22Rv1 (cell line): ENCODE measurements at regions not wholly inside any gene's neighbourhood (a gene's known extent, or its start where the extent isn't known, plus 50 kb on each side); places are given as distances from the start of the nearest gene placed in this dataset.

Source experiments
- CTCF ChIP-seq: fragments of 450-650 bp; IDR thresholded peaks from 2 replicates; pipeline ENCODE4 v1.5.1; 2017; ENCODE audit warnings: mild to moderate bottlenecking
- ZFX ChIP-seq: fragments of 450-650 bp; IDR thresholded peaks from 2 replicates; pipeline ENCODE4 v1.6.1; 2017; ENCODE audit warnings: antibody characterized with exemption, borderline replicate concordance

- no peak for TF ChIP-seq CTCF
- no peak for TF ChIP-seq ZFX
These were observed 959.7 kb upstream of the LCORL start for GRCh38 chr4:18981234-18981615.
